NB4 (cell line): ENCODE measurements at regions not wholly inside any gene's neighbourhood (a gene's known extent, or its start where the extent isn't known, plus 50 kb on each side); places are given as distances from the start of the nearest gene placed in this dataset.

Source experiments
- MYC ChIP-seq: IDR thresholded peaks from 2 replicates; pipeline ENCODE4 v1.6.1; 2011; ENCODE audit warnings: low read depth, low read length
- POLR2A ChIP-seq: IDR thresholded peaks from 2 replicates; pipeline ENCODE4 v1.6.1; 2011; ENCODE audit warnings: mild to moderate bottlenecking; ENCODE audit not compliant: insufficient read length; ENCODE audit errors: extremely low read depth
- TF ChIP-seq, protein P1 (sequence below): IDR thresholded peaks from one replicate; pipeline ENCODE4 v1.5.1; 2012; ENCODE audit warnings: low read depth, low read length

DNA sequence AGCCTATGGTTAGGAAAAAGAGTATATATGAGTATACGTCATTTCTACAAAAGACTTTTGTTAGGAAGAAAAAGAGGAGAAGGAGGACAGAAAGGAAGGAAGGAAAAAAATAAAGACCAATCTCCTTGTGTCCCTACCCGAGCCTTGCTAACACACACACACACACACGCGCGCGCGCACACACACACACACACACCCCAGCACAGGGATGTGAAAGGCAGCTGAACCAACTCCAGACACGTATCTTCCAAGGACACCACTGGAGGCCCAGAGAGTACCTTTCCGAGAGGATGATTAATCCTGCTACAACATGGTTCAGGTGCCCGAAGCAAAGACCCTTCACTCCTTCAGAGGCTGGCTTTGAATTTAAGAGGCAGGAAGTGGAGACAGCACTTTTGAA is 56.9 kb upstream of the GALNT10 start:
- TF ChIP-seq, protein P1, sequence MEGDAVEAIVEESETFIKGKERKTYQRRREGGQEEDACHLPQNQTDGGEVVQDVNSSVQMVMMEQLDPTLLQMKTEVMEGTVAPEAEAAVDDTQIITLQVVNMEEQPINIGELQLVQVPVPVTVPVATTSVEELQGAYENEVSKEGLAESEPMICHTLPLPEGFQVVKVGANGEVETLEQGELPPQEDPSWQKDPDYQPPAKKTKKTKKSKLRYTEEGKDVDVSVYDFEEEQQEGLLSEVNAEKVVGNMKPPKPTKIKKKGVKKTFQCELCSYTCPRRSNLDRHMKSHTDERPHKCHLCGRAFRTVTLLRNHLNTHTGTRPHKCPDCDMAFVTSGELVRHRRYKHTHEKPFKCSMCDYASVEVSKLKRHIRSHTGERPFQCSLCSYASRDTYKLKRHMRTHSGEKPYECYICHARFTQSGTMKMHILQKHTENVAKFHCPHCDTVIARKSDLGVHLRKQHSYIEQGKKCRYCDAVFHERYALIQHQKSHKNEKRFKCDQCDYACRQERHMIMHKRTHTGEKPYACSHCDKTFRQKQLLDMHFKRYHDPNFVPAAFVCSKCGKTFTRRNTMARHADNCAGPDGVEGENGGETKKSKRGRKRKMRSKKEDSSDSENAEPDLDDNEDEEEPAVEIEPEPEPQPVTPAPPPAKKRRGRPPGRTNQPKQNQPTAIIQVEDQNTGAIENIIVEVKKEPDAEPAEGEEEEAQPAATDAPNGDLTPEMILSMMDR: no peak
- no peak for TF ChIP-seq POLR2A
- no peak for TF ChIP-seq MYC
